ENCODE measurements at regions not wholly inside any gene's neighbourhood (a gene's known extent, or its start where the extent isn't known, plus 50 kb on each side); places are given as distances from the start of the nearest gene placed in this dataset.

DNA sequence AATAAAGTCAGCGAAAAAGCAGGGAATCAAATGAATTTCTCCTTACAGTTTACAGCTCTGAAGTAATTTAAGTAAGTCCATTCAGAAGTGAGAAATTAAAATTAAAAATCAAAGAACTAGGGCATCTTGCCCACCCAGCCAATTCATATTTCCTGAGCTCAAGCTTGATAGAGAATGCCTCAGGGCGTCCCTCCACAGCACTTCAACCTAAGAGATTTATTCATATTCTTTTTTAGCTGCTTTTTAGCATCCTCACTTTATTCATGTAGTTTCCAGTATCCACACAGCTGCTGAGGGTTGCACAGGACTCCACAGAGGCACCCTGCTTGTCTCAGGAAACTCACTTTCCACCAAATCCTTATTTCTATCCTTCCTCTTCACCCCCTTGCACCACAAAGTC, 900.3 kb downstream of the BCL11A start:
- Histone ChIP-seq H3K4me1 (ENCODE audit: insufficient read depth, low read length) (no peaks in the 10 kb centered on the region), H3K36me3 (ENCODE audit: insufficient read depth, low read length) (no peaks in the 10 kb centered on the region), H3K9ac (ENCODE audit: low read length) (no peak overlapping the region), H3K27ac (ENCODE audit: low read depth, low read length) (no peak overlapping the region), H3K9me3 (ENCODE audit: low read length) (no peaks in the 10 kb centered on the region), H3K4me3 (ENCODE audit: low read depth in 1 of 2, low read length in 2 of 2) (no peak overlapping the region), H3K27me3 (ENCODE audit: control insufficient read depth in 1 of 2, insufficient read depth in 2 of 2, low read length in 2 of 2) (no peaks in the 10 kb centered on the region)

DNA sequence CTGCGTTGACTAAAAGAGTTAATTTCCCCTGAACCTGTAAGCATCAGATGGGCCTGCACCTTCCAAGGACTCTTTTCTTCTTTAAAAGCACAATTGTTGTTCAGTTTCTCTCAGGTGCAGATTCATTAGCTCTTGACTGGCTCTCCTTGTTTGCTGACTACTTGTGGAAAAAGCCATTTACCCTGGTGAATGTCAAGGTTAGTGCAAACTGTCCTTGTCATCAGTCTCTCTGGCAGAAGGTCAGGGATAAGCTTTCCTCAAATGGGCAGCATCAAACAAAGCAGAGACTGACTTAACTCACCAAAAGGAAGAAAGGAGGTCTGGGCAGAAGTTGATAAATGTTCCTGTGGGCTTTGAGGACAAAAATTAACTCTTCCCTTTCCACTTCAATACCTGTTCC, 922.7 kb downstream of the BCL11A start:
- H3K9me3 ChIP-seq (ENCODE audit: low read length) = no peaks in the 10 kb centered on the region
- no peak overlapping the region for H3K9ac ChIP-seq (ENCODE audit: low read length)
- no peak overlapping the region for H3K4me3 ChIP-seq (ENCODE audit: low read depth in 1 of 2, low read length in 2 of 2)
- no peaks in the 10 kb centered on the region for H3K27me3 ChIP-seq (ENCODE audit: control insufficient read depth in 1 of 2, insufficient read depth in 2 of 2, low read length in 2 of 2)
- H3K36me3 ChIP-seq (ENCODE audit: insufficient read depth, low read length) = no peaks in the 10 kb centered on the region
- H3K4me1 ChIP-seq (ENCODE audit: insufficient read depth, low read length) = no peaks in the 10 kb centered on the region
- no peak overlapping the region for H3K27ac ChIP-seq (ENCODE audit: low read depth, low read length)

DNA sequence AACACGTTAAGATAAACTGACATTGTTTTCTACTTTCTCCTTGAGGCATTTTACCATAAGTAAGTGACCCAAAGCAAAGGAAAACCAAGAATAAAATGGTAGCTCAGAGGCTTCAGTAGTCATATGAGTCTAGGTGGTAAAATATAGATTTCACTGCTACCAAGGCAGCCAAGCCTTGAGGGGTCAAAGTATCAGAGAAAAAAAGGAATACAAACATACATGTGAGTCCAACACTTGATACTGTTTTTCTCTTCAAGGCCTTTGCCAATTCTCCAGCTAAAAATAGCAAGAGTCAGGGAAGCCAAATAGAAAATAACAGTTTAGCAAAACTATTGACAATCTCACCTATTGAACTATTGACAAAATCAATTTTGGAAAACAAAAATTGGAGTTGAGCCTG, 925.9 kb downstream of the BCL11A start:
- H3K27me3 ChIP-seq (ENCODE audit: control insufficient read depth in 1 of 2, insufficient read depth in 2 of 2, low read length in 2 of 2) = no peaks in the 10 kb centered on the region
- no peak overlapping the region for H3K4me3 ChIP-seq (ENCODE audit: low read depth in 1 of 2, low read length in 2 of 2)
- no peaks in the 10 kb centered on the region for H3K36me3 ChIP-seq (ENCODE audit: insufficient read depth, low read length)
- no peaks in the 10 kb centered on the region for H3K9me3 ChIP-seq (ENCODE audit: low read length)
- H3K9ac ChIP-seq (ENCODE audit: low read length) = no peak overlapping the region
- H3K27ac ChIP-seq (ENCODE audit: low read depth, low read length) = no peak overlapping the region
- H3K4me1 ChIP-seq (ENCODE audit: insufficient read depth, low read length) = no peaks in the 10 kb centered on the region

GRCh38 chr2:59622599-59623308, 930.7 kb downstream of the BCL11A start:
- Histone ChIP-seq H3K27me3 (ENCODE audit: control insufficient read depth in 1 of 2, insufficient read depth in 2 of 2, low read length in 2 of 2) (no peaks in the 10 kb centered on the region), H3K4me3 (ENCODE audit: low read depth in 1 of 2, low read length in 2 of 2) (no peak overlapping the region), H3K9ac (ENCODE audit: low read length) (no peak overlapping the region)

GRCh38 chr2:59604123-59604522, 949.3 kb downstream of the BCL11A start:
- H3K9ac ChIP-seq (ENCODE audit: low read length) = no peak overlapping the region
- no peaks in the 10 kb centered on the region for H3K36me3 ChIP-seq (ENCODE audit: insufficient read depth, low read length)
- no peaks in the 10 kb centered on the region for H3K27me3 ChIP-seq (ENCODE audit: control insufficient read depth in 1 of 2, insufficient read depth in 2 of 2, low read length in 2 of 2)
- H3K9me3 ChIP-seq (ENCODE audit: low read length) = no peaks in the 10 kb centered on the region
- no peaks in the 10 kb centered on the region for H3K4me1 ChIP-seq (ENCODE audit: insufficient read depth, low read length)
- H3K27ac ChIP-seq (ENCODE audit: low read depth, low read length) = no peak overlapping the region
- no peak overlapping the region for H3K4me3 ChIP-seq (ENCODE audit: low read depth in 1 of 2, low read length in 2 of 2)

More at GRCh38 chr2:59622599-59623308, 930.7 kb downstream of the BCL11A start:
- Histone ChIP-seq H3K27ac (ENCODE audit: low read depth, low read length) (no peak overlapping the region), H3K9me3 (ENCODE audit: low read length) (no peaks in the 10 kb centered on the region), H3K36me3 (ENCODE audit: insufficient read depth, low read length) (no peaks in the 10 kb centered on the region), H3K4me1 (ENCODE audit: insufficient read depth, low read length) (no peaks in the 10 kb centered on the region)

DNA sequence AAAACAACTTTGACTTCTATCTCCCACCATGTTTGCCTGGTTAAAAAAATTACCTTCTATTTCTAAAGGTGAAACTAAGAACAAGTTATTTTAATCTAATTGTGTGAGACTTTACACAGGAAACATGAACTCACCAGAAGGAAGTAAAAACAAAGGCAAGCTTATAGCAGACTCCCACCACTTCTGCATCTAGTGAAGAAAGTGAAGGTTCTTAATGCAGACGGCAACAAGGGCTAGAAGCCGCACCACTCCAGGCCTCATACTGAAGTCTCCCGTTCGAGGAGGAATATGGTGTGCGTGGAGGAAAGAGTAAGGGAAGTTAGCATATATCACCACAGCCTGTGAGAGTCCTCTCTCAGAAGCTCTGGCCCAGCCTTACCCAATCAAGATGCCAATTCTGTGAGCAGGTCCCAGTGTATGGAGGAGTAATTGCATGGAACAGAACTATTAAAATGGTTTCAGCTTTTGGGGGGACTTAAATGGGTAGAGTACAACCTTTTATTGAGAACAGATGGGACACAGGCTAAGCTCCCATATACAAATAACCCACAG, 958.7 kb downstream of the BCL11A start:
- Histone ChIP-seq H3K27ac (ENCODE audit: low read depth, low read length) (no peak overlapping the region), H3K4me3 (ENCODE audit: low read depth in 1 of 2, low read length in 2 of 2) (no peak overlapping the region), H3K9ac (ENCODE audit: low read length) (no peak overlapping the region), H3K27me3 (ENCODE audit: control insufficient read depth in 1 of 2, insufficient read depth in 2 of 2, low read length in 2 of 2) (no peaks in the 10 kb centered on the region), H3K4me1 (ENCODE audit: insufficient read depth, low read length) (no peaks in the 10 kb centered on the region), H3K9me3 (ENCODE audit: low read length) (no peaks in the 10 kb centered on the region), H3K36me3 (ENCODE audit: insufficient read depth, low read length) (no peaks in the 10 kb centered on the region)

DNA sequence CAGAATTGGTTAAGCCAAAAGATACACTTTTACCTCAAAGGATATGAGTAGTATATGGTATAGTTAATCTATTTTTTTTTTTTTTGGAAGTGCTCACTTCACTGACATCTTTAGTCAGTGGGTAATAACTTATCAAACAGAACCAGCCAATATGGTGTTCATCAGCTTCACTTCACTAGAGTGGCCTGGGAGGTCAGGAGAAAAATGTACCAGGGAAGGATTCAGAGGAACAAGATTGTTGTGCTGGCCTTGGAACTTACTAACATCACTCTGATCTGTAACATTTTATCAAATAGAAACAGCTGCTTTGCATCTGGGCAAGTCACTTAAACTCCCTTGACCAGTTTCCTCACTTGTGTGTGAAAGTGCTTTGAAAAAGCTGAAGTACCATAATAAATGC, 962.7 kb downstream of the BCL11A start:
- no peak overlapping the region for H3K4me3 ChIP-seq (ENCODE audit: low read depth in 1 of 2, low read length in 2 of 2)
- H3K9ac ChIP-seq (ENCODE audit: low read length) = no peak overlapping the region
- H3K36me3 ChIP-seq (ENCODE audit: insufficient read depth, low read length) = no peaks in the 10 kb centered on the region
- H3K4me1 ChIP-seq (ENCODE audit: insufficient read depth, low read length) = no peaks in the 10 kb centered on the region
- H3K9me3 ChIP-seq (ENCODE audit: low read length) = no peaks in the 10 kb centered on the region
- no peaks in the 10 kb centered on the region for H3K27me3 ChIP-seq (ENCODE audit: control insufficient read depth in 1 of 2, insufficient read depth in 2 of 2, low read length in 2 of 2)
- H3K27ac ChIP-seq (ENCODE audit: low read depth, low read length) = no peak overlapping the region

DNA sequence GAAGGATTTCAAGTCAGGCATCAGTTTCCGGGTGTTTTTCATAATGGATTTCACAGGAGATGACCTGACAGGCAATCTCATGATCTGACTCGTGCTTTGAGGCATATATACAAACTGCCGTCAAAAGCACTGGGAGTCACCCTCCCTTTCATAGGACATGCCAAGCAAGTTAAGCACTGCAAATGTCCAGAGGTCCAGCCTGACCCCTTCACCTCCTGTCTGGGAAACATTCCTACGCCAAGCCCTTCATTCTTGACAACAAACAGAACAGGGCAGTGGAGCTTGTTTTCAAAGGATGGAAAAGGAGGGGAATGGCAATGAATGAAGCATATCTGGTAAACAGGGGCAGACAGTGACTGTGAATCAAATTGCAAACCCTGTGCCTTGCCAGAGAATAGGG, 963.6 kb downstream of the BCL11A start:
- H3K27ac ChIP-seq (ENCODE audit: low read depth, low read length) = no peak overlapping the region
- no peaks in the 10 kb centered on the region for H3K27me3 ChIP-seq (ENCODE audit: control insufficient read depth in 1 of 2, insufficient read depth in 2 of 2, low read length in 2 of 2)
- no peaks in the 10 kb centered on the region for H3K4me1 ChIP-seq (ENCODE audit: insufficient read depth, low read length)
- H3K9ac ChIP-seq (ENCODE audit: low read length) = no peak overlapping the region
- no peak overlapping the region for H3K4me3 ChIP-seq (ENCODE audit: low read depth in 1 of 2, low read length in 2 of 2)
- no peaks in the 10 kb centered on the region for H3K9me3 ChIP-seq (ENCODE audit: low read length)
- no peaks in the 10 kb centered on the region for H3K36me3 ChIP-seq (ENCODE audit: insufficient read depth, low read length)

DNA sequence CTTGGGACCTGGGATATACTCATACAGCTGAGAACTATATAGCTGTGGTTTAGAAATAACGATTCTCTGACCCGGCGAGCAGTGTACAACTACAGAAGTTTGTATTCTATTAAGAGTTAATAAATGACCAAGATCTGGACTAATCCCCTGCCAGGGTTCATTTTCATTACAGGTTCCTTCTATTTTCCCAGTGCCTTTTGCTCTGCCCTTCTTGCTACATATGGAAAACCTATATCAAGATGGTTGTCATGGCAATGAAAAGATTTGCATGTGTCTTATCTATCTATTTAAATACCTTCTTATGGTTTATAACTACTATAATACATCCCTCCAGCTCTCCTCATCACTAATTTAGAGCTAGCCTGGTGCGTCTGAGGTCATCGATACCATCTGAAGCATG, 965.2 kb downstream of the BCL11A start:
- no peaks in the 10 kb centered on the region for H3K4me1 ChIP-seq (ENCODE audit: insufficient read depth, low read length)
- no peak overlapping the region for H3K27ac ChIP-seq (ENCODE audit: low read depth, low read length)

GRCh38 chr2:59586176-59586575, 967.3 kb downstream of the BCL11A start:
- Histone ChIP-seq H3K36me3 (ENCODE audit: insufficient read depth, low read length) (no peaks in the 10 kb centered on the region), H3K27ac (ENCODE audit: low read depth, low read length) (no peak overlapping the region), H3K9me3 (ENCODE audit: low read length) (no peaks in the 10 kb centered on the region), H3K4me3 (ENCODE audit: low read depth in 1 of 2, low read length in 2 of 2) (no peak overlapping the region), H3K27me3 (ENCODE audit: control insufficient read depth in 1 of 2, insufficient read depth in 2 of 2, low read length in 2 of 2) (no peaks in the 10 kb centered on the region), H3K4me1 (ENCODE audit: insufficient read depth, low read length) (no peaks in the 10 kb centered on the region), H3K9ac (ENCODE audit: low read length) (no peak overlapping the region)

More for the DNA sequence above, 965.2 kb downstream of the BCL11A start:
- Histone ChIP-seq H3K9me3 (ENCODE audit: low read length) (no peaks in the 10 kb centered on the region), H3K9ac (ENCODE audit: low read length) (no peak overlapping the region), H3K4me3 (ENCODE audit: low read depth in 1 of 2, low read length in 2 of 2) (no peak overlapping the region), H3K27me3 (ENCODE audit: control insufficient read depth in 1 of 2, insufficient read depth in 2 of 2, low read length in 2 of 2) (no peaks in the 10 kb centered on the region), H3K36me3 (ENCODE audit: insufficient read depth, low read length) (no peaks in the 10 kb centered on the region)

DNA sequence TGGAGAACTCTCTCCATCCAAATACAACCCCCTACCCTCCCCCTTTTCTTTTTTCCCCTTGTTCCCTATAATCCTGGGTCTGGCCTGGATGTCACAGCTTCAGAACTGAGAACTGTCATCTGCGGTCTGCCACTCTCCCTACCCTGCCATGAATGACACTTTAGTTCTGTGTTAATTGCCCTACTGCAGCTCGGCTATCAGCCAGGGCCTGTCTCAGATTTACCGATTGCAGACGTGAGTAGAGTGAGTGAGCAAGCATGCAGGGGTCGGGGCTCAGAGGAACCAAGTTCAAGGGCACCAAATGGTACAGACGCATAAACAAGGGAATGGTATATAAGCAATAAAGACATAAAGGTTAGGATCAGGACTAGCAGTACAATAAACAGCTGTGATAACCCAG, 967.8 kb downstream of the BCL11A start:
- H3K4me1 ChIP-seq (ENCODE audit: insufficient read depth, low read length) = no peaks in the 10 kb centered on the region
- H3K4me3 ChIP-seq (ENCODE audit: low read depth in 1 of 2, low read length in 2 of 2) = no peak overlapping the region
- H3K9me3 ChIP-seq (ENCODE audit: low read length) = no peaks in the 10 kb centered on the region
- H3K9ac ChIP-seq (ENCODE audit: low read length) = no peak overlapping the region
- H3K27me3 ChIP-seq (ENCODE audit: control insufficient read depth in 1 of 2, insufficient read depth in 2 of 2, low read length in 2 of 2) = no peaks in the 10 kb centered on the region
- H3K27ac ChIP-seq (ENCODE audit: low read depth, low read length) = no peak overlapping the region
- no peaks in the 10 kb centered on the region for H3K36me3 ChIP-seq (ENCODE audit: insufficient read depth, low read length)

DNA sequence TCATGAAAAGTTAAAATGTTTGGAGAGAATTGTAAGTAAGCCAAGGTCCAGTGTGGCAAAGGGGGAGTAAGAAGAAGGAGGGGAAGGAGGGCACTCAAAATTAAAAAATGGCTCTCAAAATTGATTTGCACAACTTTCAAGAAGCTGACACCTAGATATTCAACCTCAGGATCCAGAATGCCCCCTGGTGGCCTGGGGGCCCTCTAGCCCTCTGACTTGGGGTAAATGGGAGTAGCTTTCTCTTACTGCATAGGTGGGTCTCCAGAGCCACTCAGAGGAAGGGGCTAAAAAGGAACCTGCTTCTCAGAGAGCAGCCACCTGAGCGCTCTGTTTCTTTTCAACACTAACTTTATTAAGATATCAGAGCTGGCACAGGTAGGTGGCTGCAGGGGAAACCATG, 968.5 kb downstream of the BCL11A start:
- no peaks in the 10 kb centered on the region for H3K4me1 ChIP-seq (ENCODE audit: insufficient read depth, low read length)
- H3K4me3 ChIP-seq (ENCODE audit: low read depth in 1 of 2, low read length in 2 of 2) = no peak overlapping the region
- H3K27ac ChIP-seq (ENCODE audit: low read depth, low read length) = no peak overlapping the region
- H3K36me3 ChIP-seq (ENCODE audit: insufficient read depth, low read length) = no peaks in the 10 kb centered on the region
- no peaks in the 10 kb centered on the region for H3K27me3 ChIP-seq (ENCODE audit: control insufficient read depth in 1 of 2, insufficient read depth in 2 of 2, low read length in 2 of 2)
- H3K9ac ChIP-seq (ENCODE audit: low read length) = no peak overlapping the region
- no peaks in the 10 kb centered on the region for H3K9me3 ChIP-seq (ENCODE audit: low read length)

Measured in muscle layer of colon (tissue), 2 donors.